IPS-18a (cell line): ENCODE measurements at regions not wholly inside any gene's neighbourhood (a gene's known extent, or its start where the extent isn't known, plus 50 kb on each side); places are given as distances from the start of the nearest gene placed in this dataset.

Experiments used
- H3K27ac ChIP-seq: one replicate; pipeline ENCODE4 v1.5.1; 2013; ENCODE audit warnings: low read length
- H3K27me3 ChIP-seq: one replicate; pipeline ENCODE4 v1.6.1; 2013; ENCODE audit warnings: mild to moderate bottlenecking, low read length; ENCODE audit not compliant: control insufficient read depth, insufficient read depth
- H3K36me3 ChIP-seq: one replicate; pipeline ENCODE4 v1.6.1; 2013; ENCODE audit warnings: low read depth, low read length; ENCODE audit not compliant: control insufficient read depth
- H3K4me1 ChIP-seq: one replicate; pipeline ENCODE4 v1.6.1; 2013; ENCODE audit warnings: low read depth, low read length; ENCODE audit not compliant: control insufficient read depth
- H3K4me3 ChIP-seq: one replicate; pipeline ENCODE4 v1.5.1; 2013; ENCODE audit warnings: low read length
- H3K9ac ChIP-seq: one replicate; pipeline ENCODE4 v1.6.1; 2013; ENCODE audit warnings: mild to moderate bottlenecking, low read length, moderate library complexity
- H3K9me3 ChIP-seq: one replicate; pipeline ENCODE4 v1.6.1; 2013; ENCODE audit warnings: low read depth, low read length; ENCODE audit not compliant: control insufficient read depth

GRCh38 chr2:38446418-38446817 is 69.3 kb upstream of the ATL2 start:
- Histone ChIP-seq H3K27me3 (no peaks in the 10 kb centered on the region), H3K27ac (no peak overlapping the region), H3K4me1 (peaks cover 37% of the 10 kb centered on the region), H3K9ac (no peak overlapping the region), H3K4me3 (no peak overlapping the region), H3K36me3 (no peaks in the 10 kb centered on the region), H3K9me3 (no peaks in the 10 kb centered on the region)

- Histone ChIP-seq H3K27me3 (no peaks in the 10 kb centered on the region), H3K36me3 (no peaks in the 10 kb centered on the region), H3K9me3 (no peaks in the 10 kb centered on the region), H3K4me1 (peaks cover 37% of the 10 kb centered on the region), H3K4me3 (no peak overlapping the region), H3K27ac (no peak overlapping the region), H3K9ac (no peak overlapping the region)
These were observed 67.2 kb upstream of the ATL2 start for GRCh38 chr2:38444247-38444646.

- Histone ChIP-seq H3K9ac (no peak overlapping the region), H3K9me3 (no peaks in the 10 kb centered on the region), H3K27me3 (no peaks in the 10 kb centered on the region), H3K36me3 (no peaks in the 10 kb centered on the region), H3K4me3 (no peak overlapping the region), H3K4me1 (peaks cover 47% of the 10 kb centered on the region), H3K27ac (no peak overlapping the region)
These were observed 65.8 kb upstream of the ATL2 start for GRCh38 chr2:38442643-38443541.

- H3K27ac ChIP-seq, result no peak overlapping the region
These were observed 64.3 kb upstream of the ATL2 start for GRCh38 chr2:38441346-38441745.

GRCh38 chr2:38440655-38441054 is 63.6 kb upstream of the ATL2 start:
- H3K9ac ChIP-seq, result no peak overlapping the region
- no peak overlapping the region for H3K4me3 ChIP-seq
- H3K9me3 ChIP-seq, result no peaks in the 10 kb centered on the region
- H3K4me1 ChIP-seq, result peaks cover 43% of the 10 kb centered on the region
- H3K36me3 ChIP-seq, result no peaks in the 10 kb centered on the region
- H3K27me3 ChIP-seq, result no peaks in the 10 kb centered on the region
- H3K27ac ChIP-seq, result no peak overlapping the region

More at GRCh38 chr2:38441346-38441745, 64.3 kb upstream of the ATL2 start:
- Histone ChIP-seq H3K9ac (no peak overlapping the region), H3K4me1 (peaks cover 43% of the 10 kb centered on the region), H3K36me3 (no peaks in the 10 kb centered on the region), H3K4me3 (no peak overlapping the region), H3K9me3 (no peaks in the 10 kb centered on the region), H3K27me3 (no peaks in the 10 kb centered on the region)

GRCh38 chr2:38439863-38440262 is 62.8 kb upstream of the ATL2 start:
- no peak overlapping the region for H3K9ac ChIP-seq
- peaks cover 43% of the 10 kb centered on the region for H3K4me1 ChIP-seq
- H3K9me3 ChIP-seq, result no peaks in the 10 kb centered on the region
- no peaks in the 10 kb centered on the region for H3K36me3 ChIP-seq
- no peak overlapping the region for H3K27ac ChIP-seq
- no peaks in the 10 kb centered on the region for H3K27me3 ChIP-seq
- no peak overlapping the region for H3K4me3 ChIP-seq

GRCh38 chr2:38438883-38439612 is 62.0 kb upstream of the ATL2 start:
- no peaks in the 10 kb centered on the region for H3K27me3 ChIP-seq
- H3K36me3 ChIP-seq, result no peaks in the 10 kb centered on the region
- no peaks in the 10 kb centered on the region for H3K9me3 ChIP-seq
- no peak overlapping the region for H3K9ac ChIP-seq
- no peak overlapping the region for H3K27ac ChIP-seq
- peaks cover 36% of the 10 kb centered on the region for H3K4me1 ChIP-seq
- H3K4me3 ChIP-seq, result no peak overlapping the region

- no peak overlapping the region for H3K27ac ChIP-seq
- no peaks in the 10 kb centered on the region for H3K27me3 ChIP-seq
These were observed 61.2 kb upstream of the ATL2 start for GRCh38 chr2:38438133-38438882.

GRCh38 chr2:38436227-38436664 is 59.2 kb upstream of the ATL2 start:
- Histone ChIP-seq H3K4me3 (no peak overlapping the region), H3K9ac (no peak overlapping the region), H3K9me3 (no peaks in the 10 kb centered on the region), H3K27me3 (no peaks in the 10 kb centered on the region), H3K36me3 (no peaks in the 10 kb centered on the region), H3K4me1 (peaks cover 29% of the 10 kb centered on the region), H3K27ac (no peak overlapping the region)

More at GRCh38 chr2:38438133-38438882, 61.2 kb upstream of the ATL2 start:
- no peaks in the 10 kb centered on the region for H3K9me3 ChIP-seq
- H3K4me3 ChIP-seq, result no peak overlapping the region
- H3K36me3 ChIP-seq, result no peaks in the 10 kb centered on the region
- no peak overlapping the region for H3K9ac ChIP-seq
- H3K4me1 ChIP-seq, result peaks cover 29% of the 10 kb centered on the region

GRCh38 chr2:38435775-38436174 is 58.7 kb upstream of the ATL2 start:
- H3K36me3 ChIP-seq, result no peaks in the 10 kb centered on the region
- H3K9me3 ChIP-seq, result no peaks in the 10 kb centered on the region
- H3K9ac ChIP-seq, result no peak overlapping the region
- no peak overlapping the region for H3K27ac ChIP-seq
- peaks cover 31% of the 10 kb centered on the region for H3K4me1 ChIP-seq
- H3K27me3 ChIP-seq, result no peaks in the 10 kb centered on the region
- H3K4me3 ChIP-seq, result no peak overlapping the region

GRCh38 chr2:38434595-38434994 is 57.5 kb upstream of the ATL2 start:
- no peaks in the 10 kb centered on the region for H3K9me3 ChIP-seq
- no peaks in the 10 kb centered on the region for H3K27me3 ChIP-seq
- H3K36me3 ChIP-seq, result no peaks in the 10 kb centered on the region
- H3K4me1 ChIP-seq, result peaks cover 36% of the 10 kb centered on the region
- no peak overlapping the region for H3K4me3 ChIP-seq
- no peak overlapping the region for H3K9ac ChIP-seq
- no peak overlapping the region for H3K27ac ChIP-seq
